Fibroblast of pulmonary artery (primary cell): ENCODE measurements at regions not wholly inside any gene's neighbourhood (a gene's known extent, or its start where the extent isn't known, plus 50 kb on each side); places are given as distances from the start of the nearest gene placed in this dataset.

ENCODE experiments used
- DNase-seq: peaks from one replicate; pipeline ENCODE4 v3.0.0-alpha.2; 2010; ENCODE audit warnings: low read depth
- H3K4me3 ChIP-seq: replicated peaks from 2 replicates; pipeline ENCODE4 v1.5.1; 2011; ENCODE audit warnings: low read depth, mild to moderate bottlenecking, control low read depth, low read length, moderate library complexity
- CTCF ChIP-seq: IDR thresholded peaks from 2 replicates; pipeline ENCODE4 v1.5.1; 2011; ENCODE audit warnings: mild to moderate bottlenecking, control low read depth, low read length, inconsistent platforms; ENCODE audit errors: missing control alignments

GRCh38 chr13:105663182-105663581 lies 872.3 kb downstream of the EFNB2 start:
- no peak for TF ChIP-seq CTCF
- H3K4me3 ChIP-seq, result no peak overlapping the region
- DNase-seq, result no peak

GRCh38 chr13:105660561-105660960 lies 874.9 kb downstream of the EFNB2 start:
- DNase-seq, result no peak
- no peak for TF ChIP-seq CTCF
- no peak overlapping the region for H3K4me3 ChIP-seq

- H3K4me3 ChIP-seq, result no peak overlapping the region
- DNase-seq, result no peak
- TF ChIP-seq CTCF, result no peak
These were observed 877.0 kb downstream of the EFNB2 start for GRCh38 chr13:105658431-105658830.

- H3K4me3 ChIP-seq, result no peak overlapping the region
- peak; percentile 80 for DNase-seq
- TF ChIP-seq CTCF, result no peak
These were observed 880.4 kb downstream of the EFNB2 start for GRCh38 chr13:105655046-105655445.

GRCh38 chr13:105643966-105644365 lies 891.5 kb downstream of the EFNB2 start:
- H3K4me3 ChIP-seq, result no peak overlapping the region
- DNase-seq, result no peak
- no peak for TF ChIP-seq CTCF

- no peak overlapping the region for H3K4me3 ChIP-seq
- no peak for TF ChIP-seq CTCF
- DNase-seq, result peak; percentile 9
These were observed 892.9 kb downstream of the EFNB2 start for GRCh38 chr13:105642511-105642958.

GRCh38 chr13:105641121-105641520 lies 894.3 kb downstream of the EFNB2 start:
- no peak for TF ChIP-seq CTCF

More at GRCh38 chr13:105641121-105641520, 894.3 kb downstream of the EFNB2 start:
- H3K4me3 ChIP-seq, result no peak overlapping the region
- DNase-seq, result no peak
